ENCODE measurements at regions not wholly inside any gene's neighbourhood (a gene's known extent, or its start where the extent isn't known, plus 50 kb on each side); places are given as distances from the start of the nearest gene placed in this dataset.

DNA sequence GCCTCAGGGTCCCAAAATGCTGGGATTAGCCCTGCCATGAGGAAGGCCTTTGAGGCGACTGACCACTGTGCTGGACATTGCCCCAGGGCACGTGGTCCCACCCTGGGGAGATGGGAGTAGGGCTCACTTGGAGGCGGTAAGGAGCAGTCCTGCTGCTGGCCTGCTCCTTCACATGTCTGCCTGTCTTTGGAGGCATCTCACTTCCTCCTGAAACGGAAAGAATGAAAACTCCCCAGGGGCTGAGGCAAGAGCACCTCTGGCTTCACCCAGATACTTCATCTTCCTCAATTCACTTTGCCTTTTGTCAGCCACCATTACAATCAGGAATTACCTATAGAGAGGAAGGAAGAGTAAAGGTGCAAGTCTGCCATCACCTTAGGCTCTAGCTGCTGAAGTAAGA is 59.9 kb upstream of the GATA6 start:
- TF ChIP-seq EP300 (IDR thresholded peaks at IDR 0.05) (no peak), POLR2A (IDR thresholded peaks at IDR 0.05) (no peak), POLR2AphosphoS5 (IDR thresholded peaks at IDR 0.05) (no peak)
- TF ChIP-seq, protein P1, sequence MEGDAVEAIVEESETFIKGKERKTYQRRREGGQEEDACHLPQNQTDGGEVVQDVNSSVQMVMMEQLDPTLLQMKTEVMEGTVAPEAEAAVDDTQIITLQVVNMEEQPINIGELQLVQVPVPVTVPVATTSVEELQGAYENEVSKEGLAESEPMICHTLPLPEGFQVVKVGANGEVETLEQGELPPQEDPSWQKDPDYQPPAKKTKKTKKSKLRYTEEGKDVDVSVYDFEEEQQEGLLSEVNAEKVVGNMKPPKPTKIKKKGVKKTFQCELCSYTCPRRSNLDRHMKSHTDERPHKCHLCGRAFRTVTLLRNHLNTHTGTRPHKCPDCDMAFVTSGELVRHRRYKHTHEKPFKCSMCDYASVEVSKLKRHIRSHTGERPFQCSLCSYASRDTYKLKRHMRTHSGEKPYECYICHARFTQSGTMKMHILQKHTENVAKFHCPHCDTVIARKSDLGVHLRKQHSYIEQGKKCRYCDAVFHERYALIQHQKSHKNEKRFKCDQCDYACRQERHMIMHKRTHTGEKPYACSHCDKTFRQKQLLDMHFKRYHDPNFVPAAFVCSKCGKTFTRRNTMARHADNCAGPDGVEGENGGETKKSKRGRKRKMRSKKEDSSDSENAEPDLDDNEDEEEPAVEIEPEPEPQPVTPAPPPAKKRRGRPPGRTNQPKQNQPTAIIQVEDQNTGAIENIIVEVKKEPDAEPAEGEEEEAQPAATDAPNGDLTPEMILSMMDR (IDR thresholded peaks at IDR 0.05) = no peak
- H3K27ac ChIP-seq = no peak overlapping the region
- WGBS, 2 donors = 78 to 81% methylated on average over 4 of the region's 4 CpGs
- intact Hi-C loops (cut with DNase I) = no loop called here
- no peaks in the 10 kb centered on the region for H3K9me3 ChIP-seq
- DNase-seq = no peak
- no peaks in the 10 kb centered on the region for H3K4me1 ChIP-seq
- no peaks in the 10 kb centered on the region for H3K27me3 ChIP-seq
- H3K36me3 ChIP-seq = no peaks in the 10 kb centered on the region
- H3K4me3 ChIP-seq = no peak overlapping the region

DNA sequence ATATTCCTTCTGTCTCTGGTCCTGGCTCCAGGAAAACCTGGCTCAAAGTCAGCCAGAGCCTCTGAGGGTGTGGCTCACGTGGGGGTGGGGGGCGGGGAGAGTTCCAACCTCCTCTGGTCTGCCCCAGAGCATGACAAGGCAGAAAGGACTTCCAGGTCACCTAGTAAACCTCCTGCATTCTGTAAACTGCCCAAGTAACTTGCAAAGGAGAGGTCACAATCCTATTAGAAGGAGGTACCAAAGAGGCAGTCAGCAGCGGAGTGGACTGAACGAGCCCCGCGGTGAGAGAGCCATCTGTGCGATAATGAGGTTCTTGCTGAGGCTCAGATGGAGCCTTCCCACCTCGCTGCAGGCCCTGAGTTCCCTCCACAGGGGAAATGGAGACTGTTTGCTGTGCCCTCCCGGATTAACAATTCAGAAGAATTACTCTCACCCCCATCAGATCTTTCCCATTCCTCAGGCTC is 58.9 kb upstream of the GATA6 start:
- WGBS, 2 donors = 59 to 60% methylated on average over 9 of the region's 9 CpGs
- intact Hi-C loops (cut with DNase I) = no loop called here
- H3K9me3 ChIP-seq = no peaks in the 10 kb centered on the region
- TF ChIP-seq EP300 (IDR thresholded peaks at IDR 0.05) (no peak), POLR2AphosphoS5 (IDR thresholded peaks at IDR 0.05) (no peak)
- no peaks in the 10 kb centered on the region for H3K4me1 ChIP-seq
- H3K4me3 ChIP-seq = no peak overlapping the region
- no peak overlapping the region for H3K27ac ChIP-seq
- H3K27me3 ChIP-seq = no peaks in the 10 kb centered on the region
- H3K36me3 ChIP-seq = no peaks in the 10 kb centered on the region
- DNase-seq = no peak

DNA sequence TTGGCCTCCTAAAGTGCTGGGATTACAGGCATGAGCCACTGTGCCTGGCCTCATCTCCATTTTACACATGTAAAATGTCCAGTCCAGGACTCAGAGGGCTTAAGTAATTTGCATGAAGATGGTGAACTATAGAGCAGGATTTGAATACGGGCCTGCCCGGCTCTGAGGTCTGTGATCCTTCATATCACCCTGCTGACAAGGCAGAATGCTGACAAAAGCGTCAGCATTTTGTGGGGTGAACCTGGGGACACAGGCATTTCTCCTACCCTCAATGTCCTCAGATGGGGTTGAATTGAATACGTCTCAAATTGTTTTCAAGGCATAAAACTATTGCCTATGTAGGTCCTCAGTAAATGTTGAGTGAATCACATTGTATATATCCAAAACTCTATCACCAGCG is 57.2 kb upstream of the GATA6 start:
- no peaks in the 10 kb centered on the region for H3K9me3 ChIP-seq
- H3K27me3 ChIP-seq = no peaks in the 10 kb centered on the region
- intact Hi-C loops (cut with DNase I) = no loop called here
- TF ChIP-seq EP300 (IDR thresholded peaks at IDR 0.05) = no peak
- TF ChIP-seq, protein P1 (IDR thresholded peaks at IDR 0.05) = no peak
- no peak for TF ChIP-seq POLR2A (IDR thresholded peaks at IDR 0.05)
- TF ChIP-seq POLR2AphosphoS5 (IDR thresholded peaks at IDR 0.05) = no peak
- H3K27ac ChIP-seq = no peak overlapping the region
- DNase-seq = no peak
- no peaks in the 10 kb centered on the region for H3K4me1 ChIP-seq
- WGBS, 2 donors = 91 to 93% methylated on average over 5 of the region's 5 CpGs
- H3K36me3 ChIP-seq = no peaks in the 10 kb centered on the region
- no peak overlapping the region for H3K4me3 ChIP-seq

DNA sequence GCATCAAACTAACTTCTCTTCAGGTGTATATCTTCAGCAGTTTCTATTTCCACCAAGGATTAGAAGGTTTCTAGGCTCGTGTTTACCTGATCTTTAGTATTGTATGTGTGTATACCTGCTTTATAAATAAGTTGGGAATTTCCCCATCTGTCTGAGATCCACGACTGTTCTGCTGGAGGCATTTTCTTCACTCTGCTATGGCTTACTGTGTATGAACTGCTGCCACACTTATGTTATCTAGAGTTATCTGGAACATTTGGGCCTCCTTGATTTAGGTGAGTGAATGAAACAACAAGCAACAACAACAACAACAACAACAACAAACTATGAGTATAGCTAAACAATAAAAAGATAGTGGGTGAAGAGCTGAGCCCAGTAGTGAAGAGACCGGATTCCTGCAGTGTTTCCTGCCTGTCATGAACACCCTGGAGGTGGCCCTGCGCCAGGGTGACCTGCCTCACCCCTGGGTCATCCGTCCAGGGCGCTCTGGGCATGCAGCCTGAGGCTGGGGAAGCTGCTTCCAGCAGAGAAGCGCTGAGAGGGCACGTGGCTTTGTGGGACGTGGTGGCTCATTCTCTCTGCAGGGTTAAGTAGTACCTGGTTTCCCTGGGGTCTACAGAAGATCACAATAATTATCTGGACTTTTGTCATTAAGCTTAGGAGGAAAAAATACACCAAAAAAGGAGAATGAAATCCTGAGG is 56.1 kb upstream of the GATA6 start:
- 19 to 60% methylated on average over 9 of the region's 9 CpGs for WGBS, 2 donors
- TF ChIP-seq POLR2AphosphoS5 (IDR thresholded peaks at IDR 0.05) (no peak), EP300 (IDR thresholded peaks at IDR 0.05) (no peak), POLR2A (IDR thresholded peaks at IDR 0.05) (no peak)
- TF ChIP-seq, protein P1 (IDR thresholded peaks at IDR 0.05) = no peak
- Histone ChIP-seq H3K27me3 (no peaks in the 10 kb centered on the region), H3K9me3 (no peaks in the 10 kb centered on the region), H3K4me3 (no peak overlapping the region), H3K36me3 (no peaks in the 10 kb centered on the region), H3K27ac (no peak overlapping the region), H3K4me1 (no peaks in the 10 kb centered on the region)
- intact Hi-C loops (cut with DNase I) = no loop called here
- no peak for DNase-seq

DNA sequence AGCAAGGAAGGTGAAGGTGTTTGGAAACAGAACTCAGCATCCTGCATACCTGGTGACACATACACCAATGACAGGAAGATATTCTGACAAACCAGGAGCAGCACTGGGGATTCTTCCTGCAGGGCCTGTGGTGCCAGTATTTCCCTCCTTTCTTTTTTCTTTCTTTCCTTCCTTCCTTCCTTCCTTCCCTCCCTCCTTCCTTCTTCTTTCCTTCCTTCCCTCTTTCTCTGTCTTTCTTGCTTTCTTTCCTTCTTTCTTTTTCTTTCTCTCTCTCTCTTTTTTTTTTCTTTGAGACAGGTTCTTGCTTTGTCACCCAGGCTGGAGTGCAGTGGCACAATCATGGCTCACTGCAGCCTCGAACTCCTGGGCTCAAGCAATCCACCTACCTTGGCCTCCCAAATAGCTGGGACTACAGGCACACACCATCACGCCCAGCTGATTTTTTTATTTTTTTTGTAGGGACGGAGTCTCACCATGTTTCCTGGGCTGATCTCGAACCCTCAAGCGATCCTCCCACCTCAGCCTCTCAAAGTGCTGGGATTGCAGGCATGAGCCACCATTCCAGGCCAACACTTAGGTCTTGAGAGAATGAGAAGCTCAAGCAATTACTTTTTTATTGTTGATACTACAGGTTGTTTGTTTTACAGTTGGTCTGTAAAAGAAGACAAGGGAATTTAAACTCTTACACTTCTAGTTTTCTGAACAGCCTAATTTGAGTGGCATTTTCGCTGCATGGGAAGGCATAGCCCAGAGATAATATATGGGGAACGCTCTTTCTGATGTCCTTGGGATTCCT is 54.7 kb upstream of the GATA6 start:
- intact Hi-C loops (cut with DNase I) = no loop called here
- Histone ChIP-seq H3K36me3 (no peaks in the 10 kb centered on the region), H3K27ac (no peak overlapping the region), H3K4me3 (no peak overlapping the region), H3K4me1 (no peaks in the 10 kb centered on the region), H3K27me3 (no peaks in the 10 kb centered on the region), H3K9me3 (no peaks in the 10 kb centered on the region)
- TF ChIP-seq, protein P1 (IDR thresholded peaks at IDR 0.05) = no peak
- TF ChIP-seq EP300 (IDR thresholded peaks at IDR 0.05) (no peak), POLR2A (IDR thresholded peaks at IDR 0.05) (no peak), POLR2AphosphoS5 (IDR thresholded peaks at IDR 0.05) (no peak)
- DNase-seq = no peak
- 22 to 70% methylated on average over 7 of the region's 7 CpGs for WGBS, 2 donors
